RWPE2 (cell line): ENCODE measurements at regions not wholly inside any gene's neighbourhood (a gene's known extent, or its start where the extent isn't known, plus 50 kb on each side); places are given as distances from the start of the nearest gene placed in this dataset.
A peak's percentile ranks its signal among the peaks of the same experiment; 100 is the strongest.
"Not testable (repeated sequence)": the region's sequence is repeated elsewhere in the genome, so short reads cannot be mapped to it uniquely, and the experiment has no call there.

Source experiments
- ATAC-seq: fragments of 200-7000 bp; cut with Tn5 transposase; 3 replicates; pipeline ENCODE4 v1.9.1; 2021; ENCODE audit warnings: low read depth
- DNase-seq: peaks from one replicate; pipeline ENCODE4 v3.0.0-alpha.2; 2020; ENCODE audit warnings: low spot score
- H3K27ac ChIP-seq: fragments of 450-650 bp; 2 replicates; pipeline ENCODE4 v1.5.1; 2017; ENCODE audit warnings: mild to moderate bottlenecking; ENCODE audit not compliant: poor library complexity, severe bottlenecking
- H3K27me3 ChIP-seq: fragments of 250-450 bp; sonication (Bioruptor Pico); 2 replicates; pipeline ENCODE4 v1.5.1; 2021; ENCODE audit warnings: mild to moderate bottlenecking, moderate library complexity; ENCODE audit not compliant: insufficient read depth, poor library complexity, severe bottlenecking
- H3K36me3 ChIP-seq: fragments of 250-450 bp; sonication (Bioruptor Pico); 2 replicates; pipeline ENCODE4 v1.5.1; 2020; ENCODE audit warnings: low read depth, mild to moderate bottlenecking, moderate library complexity
- H3K4me1 ChIP-seq: fragments of 250-450 bp; sonication (Bioruptor Pico); 2 replicates; pipeline ENCODE4 v1.5.1; 2021; ENCODE audit warnings: mild to moderate bottlenecking, moderate library complexity; ENCODE audit not compliant: insufficient read depth, poor library complexity, severe bottlenecking
- H3K4me3 ChIP-seq: fragments of 250-450 bp; sonication (Bioruptor Pico); 2 replicates; pipeline ENCODE4 v1.5.1; 2021; ENCODE audit warnings: mild to moderate bottlenecking, moderate library complexity; ENCODE audit not compliant: severe bottlenecking
- H3K9me3 ChIP-seq: fragments of 250-450 bp; sonication (Bioruptor Pico); 2 replicates; pipeline ENCODE4 v1.5.1; 2021; ENCODE audit warnings: mild to moderate bottlenecking, moderate library complexity; ENCODE audit not compliant: severe bottlenecking
- CTCF ChIP-seq: fragments of 450-650 bp; IDR thresholded peaks from one replicate; pipeline ENCODE4 v1.5.1; 2017; ENCODE audit warnings: mild to moderate bottlenecking, moderate library complexity; ENCODE audit not compliant: poor library complexity, severe bottlenecking

DNA sequence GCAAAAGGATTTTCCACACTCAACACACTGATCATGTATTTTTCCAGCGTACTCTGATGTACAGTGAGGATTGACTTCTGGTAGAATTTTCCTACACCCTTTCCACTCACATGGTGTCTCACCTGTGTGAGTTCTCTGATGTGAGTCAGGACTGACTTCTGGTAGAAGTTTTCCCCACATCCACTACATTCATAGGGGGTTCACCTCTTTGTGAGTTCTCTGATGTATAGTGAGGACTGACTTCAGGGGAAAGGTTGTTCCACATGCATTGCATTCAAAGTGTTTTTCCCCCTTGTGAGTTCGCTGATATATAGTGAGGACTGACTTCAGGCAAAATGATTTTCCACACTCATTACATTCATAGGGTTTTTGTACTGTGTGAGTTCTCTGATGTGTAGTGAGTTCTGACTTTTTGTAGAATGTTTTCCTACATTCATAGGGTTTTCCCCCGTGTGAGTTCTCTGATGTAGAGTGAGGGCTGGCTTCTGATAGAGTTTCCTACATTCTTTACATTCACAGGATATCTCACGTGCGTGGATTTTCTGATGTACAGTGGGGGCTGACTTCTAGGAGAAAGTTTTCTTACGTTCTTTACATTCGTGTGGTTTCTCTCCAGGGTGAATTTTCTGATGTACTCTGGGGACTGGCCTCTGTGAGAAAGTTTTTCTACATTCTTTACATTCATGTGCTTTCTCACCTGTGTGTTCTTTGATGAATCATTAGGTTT is 146.5 kb downstream of the GLRX3 start:
- TF ChIP-seq CTCF, result no peak
- DNase-seq, result no peak
- H3K36me3 ChIP-seq, result no peaks in the 10 kb centered on the region
- H3K9me3 ChIP-seq, result peaks cover 7% of the 10 kb centered on the region
- no peaks in the 10 kb centered on the region for H3K4me1 ChIP-seq
- no peak overlapping the region for H3K27ac ChIP-seq
- H3K4me3 ChIP-seq, result no peak overlapping the region
- H3K27me3 ChIP-seq, result no peaks in the 10 kb centered on the region
- no peak for ATAC-seq

DNA sequence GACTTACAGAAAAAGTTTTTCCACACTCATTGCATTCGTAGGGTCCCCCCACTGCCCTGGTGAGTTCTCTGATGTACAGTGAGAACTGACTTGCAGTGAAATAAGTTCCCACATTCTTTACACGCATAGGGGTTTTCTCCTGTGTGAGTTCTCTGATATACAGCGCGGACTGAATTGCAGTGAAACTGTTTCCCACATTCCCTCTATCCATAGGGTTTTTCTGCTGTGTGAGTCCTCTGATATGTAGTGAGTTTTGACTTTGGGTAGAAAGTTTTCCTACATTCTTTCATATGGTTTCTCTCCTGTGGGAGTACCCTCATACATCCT is 147.0 kb downstream of the GLRX3 start:
- Histone ChIP-seq H3K27ac (no peak overlapping the region), H3K36me3 (no peaks in the 10 kb centered on the region), H3K4me1 (no peaks in the 10 kb centered on the region), H3K9me3 (peaks cover 7% of the 10 kb centered on the region), H3K27me3 (no peaks in the 10 kb centered on the region), H3K4me3 (no peak overlapping the region)
- no peak for TF ChIP-seq CTCF
- no peak for ATAC-seq
- no peak for DNase-seq

DNA sequence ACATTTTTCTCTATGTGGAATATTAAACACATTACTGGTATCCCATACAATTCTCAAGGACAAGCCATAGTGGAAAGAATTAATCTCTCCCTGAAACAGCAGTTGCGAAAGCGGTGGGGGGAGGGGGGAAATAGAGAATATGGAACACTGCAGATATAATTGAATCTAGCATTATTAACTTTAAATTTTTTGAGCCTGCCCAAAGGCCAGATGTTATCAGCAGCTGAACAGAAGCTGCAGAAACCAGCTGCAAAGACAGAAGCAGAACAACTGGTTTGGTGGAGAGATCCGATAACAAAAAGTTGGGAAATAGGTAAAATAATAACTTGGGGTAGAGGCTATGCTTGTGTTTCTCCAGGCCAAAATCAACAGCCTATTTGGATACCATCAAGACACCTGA is 159.6 kb downstream of the GLRX3 start:
- not testable (repeated sequence) for H3K4me1 ChIP-seq, H3K27ac ChIP-seq, H3K27me3 ChIP-seq, H3K9me3 ChIP-seq, ATAC-seq, H3K36me3 ChIP-seq, H3K4me3 ChIP-seq, DNase-seq

DNA sequence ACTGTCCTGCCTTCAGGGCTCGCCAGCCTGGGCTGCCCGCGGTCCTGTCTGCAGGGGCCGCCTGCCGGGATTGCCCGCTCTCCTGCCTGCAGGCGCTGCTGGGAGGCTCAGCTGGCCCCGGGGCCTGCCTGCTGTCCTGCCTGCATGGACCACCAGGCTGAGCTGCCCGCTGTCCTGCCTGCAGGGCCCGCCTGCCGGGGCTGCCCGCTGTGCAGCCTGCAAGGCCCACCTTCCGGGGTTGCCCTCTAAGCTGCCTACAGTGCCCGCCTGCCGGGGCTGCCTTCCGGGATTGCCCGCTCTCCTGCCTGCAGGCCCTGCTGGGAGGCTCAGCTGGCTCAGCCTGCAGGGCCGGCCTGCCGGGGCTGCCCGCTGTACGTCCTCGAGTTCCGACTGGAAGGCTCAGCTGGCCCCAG is 164.4 kb downstream of the GLRX3 start:
- Histone ChIP-seq H3K9me3 (peaks cover 6% of the 10 kb centered on the region), H3K27me3 (no peaks in the 10 kb centered on the region), H3K4me3 (peak overlapping the region; percentile 37), H3K36me3 (no peaks in the 10 kb centered on the region), H3K27ac (peak overlapping the region; percentile 67), H3K4me1 (no peaks in the 10 kb centered on the region)
- TF ChIP-seq CTCF, result no peak
- ATAC-seq (peak; percentile 78), DNase-seq (no peak)

DNA sequence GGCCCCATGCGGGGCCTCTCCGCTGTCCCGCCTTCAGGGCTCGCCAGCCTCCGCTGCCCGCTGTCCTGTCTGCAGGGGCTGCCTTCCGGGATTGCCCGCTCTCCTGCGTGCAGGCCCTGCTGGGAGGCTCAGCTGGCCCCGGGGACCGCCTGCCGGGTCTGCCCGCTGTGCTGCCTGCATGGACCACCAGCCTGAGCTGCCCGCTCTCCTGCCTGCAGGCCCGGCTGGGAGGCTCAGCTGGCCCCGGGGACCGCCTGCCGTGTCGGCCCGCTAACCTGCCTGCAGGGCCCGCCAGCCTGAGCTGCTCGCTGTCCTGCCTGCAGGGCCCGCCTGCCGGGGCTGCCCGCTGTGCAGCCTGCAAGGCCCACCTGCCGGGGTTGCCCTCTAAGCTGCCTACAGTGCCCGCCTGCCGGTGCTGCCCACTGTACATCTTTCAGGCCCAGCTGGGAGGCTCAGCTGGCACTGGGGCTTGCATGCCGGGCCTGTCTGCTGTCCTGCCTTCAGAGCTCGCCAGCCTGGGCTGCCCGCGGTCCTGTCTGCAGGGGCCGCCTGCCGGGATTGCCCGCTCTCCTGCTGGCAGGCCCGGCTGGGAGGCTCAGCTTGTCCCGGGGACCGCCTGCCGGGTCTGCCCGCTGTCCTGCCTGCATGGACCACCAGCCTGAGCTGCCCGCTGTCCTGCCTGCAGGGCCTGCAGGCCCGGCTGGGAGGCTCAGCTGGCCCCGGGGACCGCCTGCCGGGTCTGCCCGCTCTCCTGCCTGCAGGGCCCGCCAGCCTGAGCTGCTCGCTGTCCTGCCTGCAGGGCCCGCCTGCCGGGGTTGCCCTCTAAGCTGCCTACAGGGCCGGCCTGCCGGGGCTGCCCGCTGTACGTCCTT is 165.1 kb downstream of the GLRX3 start:
- H3K4me3 ChIP-seq, result peak overlapping the region; percentile 37
- H3K36me3 ChIP-seq, result no peaks in the 10 kb centered on the region
- H3K4me1 ChIP-seq, result no peaks in the 10 kb centered on the region
- H3K27ac ChIP-seq, result peak overlapping the region; percentile 67
- no peaks in the 10 kb centered on the region for H3K27me3 ChIP-seq
- ATAC-seq (peak; percentile 69), DNase-seq (peak; percentile 66)
- TF ChIP-seq CTCF, result no peak
- H3K9me3 ChIP-seq, result peaks cover 6% of the 10 kb centered on the region
